Lung (tissue), 11 donors: ENCODE measurements at regions not wholly inside any gene's neighbourhood (a gene's known extent, or its start where the extent isn't known, plus 50 kb on each side); places are given as distances from the start of the nearest gene placed in this dataset.

Experiments
- ATAC-seq: fragments of 200-7000 bp; cut with Tn5 transposase; one replicate; pipeline ENCODE4 v1.9.1; 2020; ENCODE audit warnings: moderate number of reproducible peaks; ENCODE audit not compliant: insufficient read depth, low FRiP score
- DNase-seq, 3 donors: peaks; one replicate each; pipeline ENCODE4 v3.0.0-alpha.2; 2013 to 2017
- H3K27ac ChIP-seq, 2 donors: one replicate each; pipeline ENCODE4 v1.5.1; 2013; ENCODE audit warnings: mild to moderate bottlenecking in 2 of 2, moderate library complexity in 2 of 2, control low read depth in 1 of 2, inconsistent platforms in 1 of 2, low read depth in 1 of 2, low read length in 1 of 2
- H3K27me3 ChIP-seq, 3 donors: one replicate each; pipeline ENCODE4 v1.5.1; 2013; ENCODE audit warnings: low read length in 2 of 3; ENCODE audit not compliant: control insufficient read depth in 3 of 3, insufficient read depth in 3 of 3
- H3K36me3 ChIP-seq, 4 donors: one replicate each; pipeline ENCODE4 v1.5.1; 2013; ENCODE audit warnings: low read length in 4 of 4, mild to moderate bottlenecking in 1 of 4, moderate library complexity in 1 of 4; ENCODE audit not compliant: control insufficient read depth in 4 of 4, insufficient read depth in 4 of 4
- H3K4me1 ChIP-seq, 5 donors: one replicate each; pipeline ENCODE4 v1.5.1; 2013; ENCODE audit warnings: low read length in 5 of 5, mild to moderate bottlenecking in 2 of 5, moderate library complexity in 1 of 5; ENCODE audit not compliant: control insufficient read depth in 5 of 5, insufficient read depth in 5 of 5
- H3K4me3 ChIP-seq: one replicate; pipeline ENCODE4 v1.5.1; 2013; ENCODE audit warnings: mild to moderate bottlenecking, control low read depth, moderate library complexity
- H3K9ac ChIP-seq, 2 donors: one replicate each; pipeline ENCODE4 v1.5.1; 2013; ENCODE audit warnings: low read length in 2 of 2, control low read depth in 1 of 2; ENCODE audit not compliant: insufficient read depth in 1 of 2
- H3K9me3 ChIP-seq, 4 donors: one replicate each; pipeline ENCODE4 v1.5.1; 2013; ENCODE audit warnings: low read length in 3 of 4, mild to moderate bottlenecking in 1 of 4, moderate library complexity in 1 of 4; ENCODE audit not compliant: control insufficient read depth in 4 of 4, insufficient read depth in 3 of 4
- CTCF ChIP-seq: IDR thresholded peaks from 2 replicates; pipeline ENCODE4 v1.5.1; 2012; ENCODE audit warnings: mild to moderate bottlenecking; ENCODE audit errors: control extremely low read depth, extremely low read depth
- WGBS, 2 donors: extraction: QIAGEN DNeasy Blood & Tissue Kit; methylation state at CpG; one replicate each; pipeline ENCODE4 v1.1.7; 2013; 5-methylcytosine and 5-hydroxymethylcytosine counted together
- donor health status: control.
- donor health status: control.
- donor health status: Bipolar disorder and iron deficiency.
- donor health status: healthy.
- donor health status: DM: yes; HTN: yes; CAD: no.

- H3K27me3 ChIP-seq: no peaks in the 10 kb centered on the region
- H3K9me3 ChIP-seq: no peaks in the 10 kb centered on the region
- 78 to 90% methylated on average over 7 of the region's 7 CpGs for WGBS, 2 donors
- no peak overlapping the region for H3K4me3 ChIP-seq
- ATAC-seq: no peak
- H3K9ac ChIP-seq: no peak overlapping the region
- no peak overlapping the region for H3K27ac ChIP-seq
- TF ChIP-seq CTCF: no peak
- no peak for DNase-seq
- no peaks in the 10 kb centered on the region for H3K36me3 ChIP-seq
- H3K4me1 ChIP-seq: peaks cover 0 to 13% (median 0%) of the 10 kb centered on the region in 5 donors
Observed at GRCh38 chr15:62887113-62887570, 155.4 kb upstream of the TPM1 start.

- TF ChIP-seq CTCF: no peak
Observed at GRCh38 chr15:62888623-62889022, 153.9 kb upstream of the TPM1 start.

GRCh38 chr15:62889141-62889661, 153.3 kb upstream of the TPM1 start:
- no peak overlapping the region for H3K27ac ChIP-seq

More at GRCh38 chr15:62888623-62889022, 153.9 kb upstream of the TPM1 start:
- ATAC-seq: no peak
- Histone ChIP-seq H3K9me3 (no peaks in the 10 kb centered on the region), H3K27ac (no peak overlapping the region), H3K4me1 (peaks cover 0 to 13% (median 0%) of the 10 kb centered on the region in 5 donors), H3K36me3 (no peaks in the 10 kb centered on the region), H3K4me3 (no peak overlapping the region), H3K9ac (no peak overlapping the region), H3K27me3 (no peaks in the 10 kb centered on the region)
- no peak for DNase-seq
- WGBS, 2 donors: 68 to 94% methylated on average over 3 of the region's 3 CpGs

More at GRCh38 chr15:62889141-62889661, 153.3 kb upstream of the TPM1 start:
- no peak for DNase-seq
- H3K9ac ChIP-seq: no peak overlapping the region
- H3K4me1 ChIP-seq: peaks cover 0 to 13% (median 0%) of the 10 kb centered on the region in 5 donors
- H3K4me3 ChIP-seq: no peak overlapping the region
- WGBS, 2 donors: 86 to 93% methylated on average over 7 of the region's 7 CpGs
- ATAC-seq: no peak
- no peaks in the 10 kb centered on the region for H3K27me3 ChIP-seq
- H3K36me3 ChIP-seq: no peaks in the 10 kb centered on the region
- no peaks in the 10 kb centered on the region for H3K9me3 ChIP-seq
- TF ChIP-seq CTCF: no peak
